NB4 (cell line): ENCODE measurements at regions not wholly inside any gene's neighbourhood (a gene's known extent, or its start where the extent isn't known, plus 50 kb on each side); places are given as distances from the start of the nearest gene placed in this dataset.

Source experiments
- MAX ChIP-seq: IDR thresholded peaks from 2 replicates; pipeline ENCODE4 v1.6.1; 2011; ENCODE audit warnings: low read depth, low read length
- TF ChIP-seq, protein P1 (sequence below): IDR thresholded peaks from one replicate; pipeline ENCODE4 v1.5.1; 2012; ENCODE audit warnings: low read depth, low read length

GRCh38 chr11:15622231-15622890, 507.6 kb downstream of the INSC start:
- TF ChIP-seq MAX = no peak
- TF ChIP-seq, protein P1, sequence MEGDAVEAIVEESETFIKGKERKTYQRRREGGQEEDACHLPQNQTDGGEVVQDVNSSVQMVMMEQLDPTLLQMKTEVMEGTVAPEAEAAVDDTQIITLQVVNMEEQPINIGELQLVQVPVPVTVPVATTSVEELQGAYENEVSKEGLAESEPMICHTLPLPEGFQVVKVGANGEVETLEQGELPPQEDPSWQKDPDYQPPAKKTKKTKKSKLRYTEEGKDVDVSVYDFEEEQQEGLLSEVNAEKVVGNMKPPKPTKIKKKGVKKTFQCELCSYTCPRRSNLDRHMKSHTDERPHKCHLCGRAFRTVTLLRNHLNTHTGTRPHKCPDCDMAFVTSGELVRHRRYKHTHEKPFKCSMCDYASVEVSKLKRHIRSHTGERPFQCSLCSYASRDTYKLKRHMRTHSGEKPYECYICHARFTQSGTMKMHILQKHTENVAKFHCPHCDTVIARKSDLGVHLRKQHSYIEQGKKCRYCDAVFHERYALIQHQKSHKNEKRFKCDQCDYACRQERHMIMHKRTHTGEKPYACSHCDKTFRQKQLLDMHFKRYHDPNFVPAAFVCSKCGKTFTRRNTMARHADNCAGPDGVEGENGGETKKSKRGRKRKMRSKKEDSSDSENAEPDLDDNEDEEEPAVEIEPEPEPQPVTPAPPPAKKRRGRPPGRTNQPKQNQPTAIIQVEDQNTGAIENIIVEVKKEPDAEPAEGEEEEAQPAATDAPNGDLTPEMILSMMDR = no peak
